ENCODE measurements at regions not wholly inside any gene's neighbourhood (a gene's known extent, or its start where the extent isn't known, plus 50 kb on each side); places are given as distances from the start of the nearest gene placed in this dataset.

- TF ChIP-seq CTCF (conservative IDR thresholded peaks at IDR 0.05; ENCODE audit: low read depth, low read length) (no peak), EZH2 (IDR thresholded peaks at IDR 0.05; ENCODE audit: low read length, unreplicated experiment) (no peak), EZH2phosphoT487 (IDR thresholded peaks at IDR 0.05; ENCODE audit: borderline replicate concordance, low read length) (no peak)
These were observed 202.4 kb upstream of the ZNF608 start for GRCh38 chr5:124948754-124949275.
